ENCODE measurements at regions not wholly inside any gene's neighbourhood (a gene's known extent, or its start where the extent isn't known, plus 50 kb on each side); places are given as distances from the start of the nearest gene placed in this dataset.

DNA sequence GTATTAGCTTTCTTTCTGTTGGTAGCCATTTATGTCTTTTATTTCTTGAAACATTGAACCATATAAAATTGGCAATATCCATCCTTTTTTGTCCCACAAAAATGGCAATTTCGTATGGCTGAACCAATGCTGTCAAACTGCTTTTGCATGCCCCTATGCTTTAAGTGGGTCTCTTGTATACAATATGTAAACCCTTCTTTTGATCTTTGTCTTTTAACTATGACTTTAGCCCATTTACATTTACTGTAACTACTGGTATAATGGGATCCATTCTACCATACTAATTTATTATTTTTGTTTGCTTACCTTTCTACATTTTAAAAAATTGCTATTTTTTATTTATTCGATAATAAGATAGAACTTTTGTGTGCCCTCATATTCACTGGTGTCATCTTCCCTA is 93.4 kb downstream of the TENT4A start:
- DNase-seq (ENCODE audit: low spot score), result no peak

- DNase-seq (ENCODE audit: low spot score), result no peak
These were observed 95.2 kb downstream of the TENT4A start for GRCh38 chr5:6808462-6808861.

DNA sequence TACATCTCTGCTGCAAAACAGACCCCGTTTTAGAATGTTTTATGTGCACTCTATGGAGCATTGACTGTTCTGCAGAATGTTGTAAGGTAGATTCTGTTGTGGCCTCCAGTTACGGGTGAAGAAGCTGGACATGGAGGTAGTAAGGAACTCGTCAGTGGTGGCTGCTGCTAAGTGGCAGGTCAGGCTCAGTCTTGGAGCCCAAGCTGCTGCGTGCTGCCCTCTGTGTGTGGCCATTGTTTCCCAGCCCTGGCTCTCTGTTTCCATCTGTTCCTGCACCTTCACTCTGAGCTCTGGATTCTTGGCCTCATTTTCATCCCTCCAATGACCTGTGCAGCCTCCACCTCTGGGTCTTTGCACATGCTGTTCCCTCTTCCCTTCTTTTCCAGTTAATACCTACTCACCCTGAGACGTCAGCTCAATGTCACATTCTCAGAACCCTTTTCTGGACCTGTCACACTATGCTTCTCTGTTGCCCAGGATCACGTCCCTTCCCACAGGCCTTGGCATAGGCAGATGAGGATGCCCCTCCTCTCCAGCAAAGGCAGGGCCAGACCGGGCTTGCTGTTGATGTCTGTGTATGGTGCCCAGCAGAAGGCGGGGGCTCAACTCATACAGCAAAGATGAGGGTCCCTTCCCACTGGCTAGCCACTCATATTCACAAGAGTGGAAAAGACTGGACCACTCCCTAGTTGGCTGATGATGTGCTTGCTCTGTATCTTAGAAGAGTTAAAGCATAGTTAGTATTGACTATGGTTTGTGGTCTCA is 97.6 kb downstream of the TENT4A start:
- no peak for DNase-seq (ENCODE audit: low spot score)

DNA sequence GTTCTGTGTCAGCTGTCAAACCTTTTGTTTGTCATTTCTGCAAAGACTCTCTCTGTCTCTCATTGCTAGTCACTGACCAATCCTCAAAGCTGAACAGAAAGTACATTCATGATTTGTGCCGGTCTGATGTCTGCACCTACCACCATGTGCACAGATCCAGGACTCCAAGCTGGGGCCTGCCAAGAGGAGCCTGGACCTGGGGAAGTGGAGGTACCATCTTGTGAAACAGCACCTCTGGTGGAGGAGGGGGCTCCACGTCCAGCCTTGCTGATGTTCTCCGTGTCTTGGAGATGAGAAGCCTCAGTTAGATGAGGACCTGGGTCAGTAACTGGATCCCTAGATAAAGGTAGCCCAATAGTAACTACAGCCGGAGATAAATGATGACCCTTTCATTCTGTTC is 98.9 kb downstream of the TENT4A start:
- DNase-seq (ENCODE audit: low spot score), result no peak

GRCh38 chr5:6812800-6813731 is 99.8 kb downstream of the TENT4A start:
- DNase-seq (ENCODE audit: low spot score), result peak; percentile 54

DNA sequence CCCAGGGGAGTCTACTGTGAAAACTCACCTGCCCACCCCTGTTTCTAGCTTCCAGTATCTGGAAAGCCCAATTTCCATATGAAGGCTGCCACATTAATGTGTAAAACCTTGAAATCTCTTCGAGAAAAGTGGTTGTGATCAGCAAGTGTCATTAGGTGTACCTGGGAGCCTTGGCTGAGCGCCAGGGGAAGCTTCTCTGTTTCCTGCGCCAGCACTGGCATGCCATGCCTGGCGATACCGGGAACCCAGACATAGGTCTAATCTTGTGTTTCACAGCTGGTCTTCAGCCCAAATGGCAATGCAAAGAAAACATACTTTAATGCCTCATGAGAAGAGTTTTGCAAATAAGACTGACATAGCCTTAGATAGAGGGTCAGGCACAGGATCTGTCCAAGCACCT is 101.6 kb downstream of the TENT4A start:
- DNase-seq (ENCODE audit: low spot score), result no peak

DNA sequence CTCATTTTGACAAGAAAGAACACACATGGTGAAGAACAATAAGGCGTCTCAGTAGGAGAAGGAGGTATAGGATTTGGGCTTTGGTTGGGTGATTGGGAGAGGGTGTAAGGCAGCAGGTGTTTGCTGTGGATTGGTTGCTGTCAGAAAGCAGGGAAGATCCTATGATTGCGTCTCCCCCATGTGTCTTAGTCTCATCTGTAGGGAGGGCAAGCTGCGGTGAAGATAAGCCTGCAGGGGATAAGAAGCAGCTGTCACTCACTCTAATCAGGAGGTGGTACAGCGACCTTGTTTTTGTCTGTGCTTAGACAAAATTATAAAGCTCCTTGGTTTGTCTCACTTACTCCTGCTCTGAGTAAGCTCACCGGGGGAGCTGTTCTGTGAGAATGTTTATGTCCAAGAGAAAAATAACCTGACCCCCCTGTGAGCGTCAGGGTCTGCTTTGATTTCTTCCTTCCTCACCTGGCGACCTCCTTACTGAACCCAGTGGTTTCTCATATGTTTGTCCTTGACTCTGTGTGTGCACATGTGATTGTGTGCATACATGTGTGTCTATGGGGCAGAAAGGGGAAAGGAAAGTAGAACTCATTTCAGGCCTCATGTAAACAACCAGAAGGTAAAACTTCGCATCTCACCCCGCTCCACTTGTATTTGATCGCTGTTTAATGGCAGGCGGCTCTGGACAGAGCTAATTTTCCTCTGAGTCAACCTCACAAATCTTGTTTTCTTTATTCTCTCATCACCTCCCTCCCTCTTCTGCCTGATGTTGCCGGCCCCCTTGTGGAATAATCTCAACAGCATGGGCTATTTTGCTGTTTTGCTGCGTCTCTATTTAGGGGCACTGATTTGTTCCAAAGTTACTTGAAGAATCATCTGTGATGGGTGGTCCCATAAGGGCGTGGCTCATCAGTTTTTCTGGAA is 105.6 kb downstream of the TENT4A start:
- DNase-seq (ENCODE audit: low spot score), result no peak

- no peak for DNase-seq (ENCODE audit: low spot score)
These were observed 106.3 kb downstream of the TENT4A start for GRCh38 chr5:6819521-6819920.

DNA sequence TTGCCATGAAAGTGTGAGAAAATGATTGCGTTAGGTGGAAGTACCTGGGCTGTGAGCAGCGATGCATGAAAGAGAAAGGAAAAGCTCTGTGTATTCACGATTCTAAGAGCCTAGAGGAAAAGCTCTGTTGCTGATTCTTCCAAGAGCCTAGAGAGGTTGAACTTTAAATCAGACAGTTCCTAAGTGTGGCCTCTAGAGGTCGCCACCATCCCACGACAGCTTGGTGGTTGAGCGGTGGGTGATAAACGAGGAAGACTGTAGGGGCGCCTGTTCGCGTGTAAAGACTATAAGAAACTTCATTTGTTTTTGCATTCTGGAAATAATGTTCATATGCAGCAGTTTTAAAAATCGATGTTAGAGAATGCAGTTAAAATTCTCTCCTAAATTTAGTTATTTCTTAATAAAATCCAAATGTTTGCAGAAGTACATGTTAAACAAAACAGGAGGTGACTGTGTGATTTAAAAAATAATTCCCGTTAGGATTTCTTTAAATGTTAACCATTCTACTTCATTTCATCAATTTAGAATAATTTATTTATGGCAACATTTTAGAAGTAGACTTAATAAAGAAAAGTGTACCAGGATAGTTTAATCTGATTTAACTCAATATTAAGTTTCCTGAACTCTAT is 107.7 kb downstream of the TENT4A start:
- DNase-seq (ENCODE audit: low spot score), result no peak

GRCh38 chr5:6822068-6822467 is 108.8 kb downstream of the TENT4A start:
- no peak for DNase-seq (ENCODE audit: low spot score)

DNA sequence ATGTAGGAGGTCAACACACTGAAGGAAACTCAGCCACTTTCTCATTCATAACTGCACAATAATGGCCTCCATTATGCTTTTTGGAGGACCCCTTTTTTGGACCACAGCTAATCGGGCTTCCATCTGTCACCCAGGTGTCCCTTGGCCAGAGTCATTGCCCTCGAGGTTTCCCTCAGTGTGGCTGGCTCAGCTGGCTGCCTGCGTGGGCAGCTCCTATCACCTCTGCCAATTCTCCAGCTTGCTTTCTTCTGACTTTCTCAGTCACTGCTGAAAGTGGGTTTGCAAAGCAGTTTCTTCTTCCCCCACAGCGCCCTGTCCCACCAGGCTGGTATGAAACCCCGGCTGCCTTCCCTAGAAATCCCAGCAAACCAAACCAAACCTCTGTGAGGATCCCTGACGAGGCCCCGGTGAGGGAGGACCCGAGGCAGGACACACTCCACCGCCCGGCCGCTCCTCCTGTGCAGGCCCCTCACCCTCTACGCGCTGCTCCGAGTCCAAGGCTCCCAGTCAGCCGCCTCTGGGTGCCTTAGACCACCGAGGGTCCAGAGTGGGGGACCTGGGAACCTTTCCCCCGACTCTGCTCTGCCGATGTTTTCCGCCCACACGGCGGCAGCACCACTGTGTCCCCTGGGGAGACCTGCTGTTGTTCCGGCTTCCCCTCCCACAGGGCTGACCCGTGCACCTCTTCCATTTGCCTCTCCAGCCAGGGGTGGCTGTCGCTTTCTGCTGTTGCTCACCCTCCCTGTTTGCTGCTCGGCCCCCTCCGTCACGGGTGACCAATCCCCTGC is 109.5 kb downstream of the TENT4A start:
- DNase-seq (ENCODE audit: low spot score), result no peak

DNA sequence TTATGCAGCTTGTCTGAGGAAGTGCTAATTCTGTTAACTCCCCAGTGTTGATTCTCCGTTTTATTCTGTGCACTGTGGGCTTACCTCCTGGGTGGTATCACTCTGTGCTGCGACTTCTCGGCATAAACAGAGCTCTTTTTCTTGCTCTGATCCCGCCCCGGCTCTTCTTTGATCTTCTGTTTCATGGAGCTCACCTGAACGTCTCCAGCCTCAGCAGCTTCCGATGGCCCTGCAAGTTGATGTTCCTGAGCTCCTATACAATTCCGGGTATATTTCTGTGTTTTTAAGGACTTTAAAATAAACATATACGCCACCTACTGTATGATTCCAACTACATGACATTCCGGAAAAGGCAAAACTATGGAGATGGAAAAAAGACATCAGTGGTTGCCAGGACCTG is 110.8 kb downstream of the TENT4A start:
- DNase-seq (ENCODE audit: low spot score), result no peak

GRCh38 chr5:6825678-6826244 is 112.5 kb downstream of the TENT4A start:
- no peak for DNase-seq (ENCODE audit: low spot score)

- no peak for DNase-seq (ENCODE audit: low spot score)
These were observed 113.5 kb downstream of the TENT4A start for GRCh38 chr5:6826756-6827155.

DNA sequence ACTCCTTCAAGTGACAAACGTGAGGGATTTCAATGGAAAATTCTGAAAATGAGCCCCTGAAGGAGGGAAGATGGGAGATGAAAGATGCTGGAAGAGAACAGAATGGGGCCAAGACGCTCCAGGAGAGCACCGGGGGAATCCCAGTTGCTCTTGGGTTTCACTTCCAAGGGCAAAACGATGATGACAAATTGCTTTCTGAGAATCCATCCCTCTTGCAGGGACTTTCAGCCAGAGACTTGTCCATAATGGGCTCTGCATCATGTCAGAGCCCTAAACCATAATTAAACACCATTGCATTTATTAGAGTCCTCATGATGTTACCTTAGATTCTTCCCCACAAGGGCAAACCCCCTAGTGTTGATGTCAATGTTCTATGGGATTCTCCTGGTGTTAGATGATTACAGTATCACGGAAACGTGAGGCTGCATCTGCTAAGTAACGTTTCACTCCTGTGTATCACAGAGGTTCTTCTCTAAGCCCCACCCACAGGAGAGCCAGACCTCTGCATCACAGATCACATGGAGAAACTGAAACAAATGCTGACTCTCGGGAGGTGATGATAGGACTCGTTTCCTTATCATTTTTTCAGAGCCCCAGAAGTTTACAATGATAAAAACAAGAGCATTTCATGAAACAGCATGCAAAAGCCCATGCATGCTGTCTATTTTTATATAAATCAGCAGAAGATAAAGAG is 114.4 kb downstream of the TENT4A start:
- DNase-seq (ENCODE audit: low spot score), result no peak

GRCh38 chr5:6829150-6829784 is 116.0 kb downstream of the TENT4A start:
- no peak for DNase-seq (ENCODE audit: low spot score)

DNA sequence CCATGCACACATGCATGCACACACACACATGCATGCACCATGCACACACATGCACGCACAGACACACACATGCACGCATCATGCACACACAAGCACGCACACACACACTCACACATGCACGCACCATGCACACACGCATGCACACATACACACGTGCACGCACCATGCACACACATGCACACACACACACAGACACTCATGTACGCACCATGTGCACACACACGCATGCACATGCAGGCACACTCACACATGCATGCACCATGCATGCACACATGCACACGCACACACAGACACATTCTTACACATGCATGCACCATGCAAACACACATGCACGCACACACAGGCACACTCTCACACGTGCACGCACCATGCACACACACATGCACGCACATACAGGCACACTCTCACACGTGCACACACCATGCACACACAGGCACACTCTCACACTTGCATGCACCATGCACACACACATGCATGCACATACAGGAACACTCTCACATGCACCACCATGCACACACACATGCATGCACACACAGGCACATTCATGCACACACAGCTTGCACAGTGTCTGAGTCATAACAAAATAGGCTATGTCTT is 117.5 kb downstream of the TENT4A start:
- no peak for DNase-seq (ENCODE audit: low spot score)

Data from mucosa of gallbladder (tissue), 1 donor.